Endodermal cell (in vitro differentiated cells): ENCODE measurements at regions not wholly inside any gene's neighbourhood (a gene's known extent, or its start where the extent isn't known, plus 50 kb on each side); places are given as distances from the start of the nearest gene placed in this dataset.

Experiments used
- DNase-seq: peaks from one replicate; pipeline ENCODE4 v3.0.0-alpha.2; 2017
- H3K27ac ChIP-seq: 2 replicates; pipeline ENCODE4 v1.5.1; 2013; ENCODE audit warnings: mild to moderate bottlenecking, low read depth, low read length, moderate library complexity
- H3K27me3 ChIP-seq: 2 replicates; pipeline ENCODE4 v1.6.1; 2013; ENCODE audit warnings: mild to moderate bottlenecking, low read length, moderate library complexity; ENCODE audit not compliant: insufficient read depth, control insufficient read depth, poor library complexity, severe bottlenecking
- H3K36me3 ChIP-seq: 2 replicates; pipeline ENCODE4 v1.7.0; 2013; ENCODE audit warnings: mild to moderate bottlenecking, low read length, moderate library complexity; ENCODE audit not compliant: control insufficient read depth, insufficient read depth
- H3K4me1 ChIP-seq: one replicate; pipeline ENCODE4 v1.7.0; 2013; ENCODE audit warnings: low read length; ENCODE audit not compliant: control insufficient read depth, insufficient read depth
- H3K4me3 ChIP-seq: 2 replicates; pipeline ENCODE4 v1.5.1; 2013; ENCODE audit warnings: mild to moderate bottlenecking, low read length, moderate library complexity
- H3K9ac ChIP-seq: 2 replicates; pipeline ENCODE4 v1.6.1; 2013; ENCODE audit warnings: mild to moderate bottlenecking, low read length, moderate library complexity; ENCODE audit not compliant: poor library complexity, severe bottlenecking; ENCODE audit errors: extremely low read depth
- H3K9me3 ChIP-seq: 2 replicates; pipeline ENCODE4 v1.6.1; 2013; ENCODE audit warnings: mild to moderate bottlenecking, low read length, moderate library complexity; ENCODE audit not compliant: control insufficient read depth
- H3K27ac Mint-ChIP-seq: 2 replicates; pipeline ENCODE4 v1.8.0; 2020; ENCODE audit warnings: mixed read lengths
- H3K27me3 Mint-ChIP-seq: 2 replicates; pipeline ENCODE4 v1.8.0; 2021; ENCODE audit warnings: mild to moderate bottlenecking, mixed read lengths; ENCODE audit not compliant: insufficient read depth
- H3K36me3 Mint-ChIP-seq: 2 replicates; pipeline ENCODE4 v1.8.0; 2020; ENCODE audit warnings: low read depth, mixed read lengths
- H3K4me1 Mint-ChIP-seq: 2 replicates; pipeline ENCODE4 v1.8.0; 2020; ENCODE audit warnings: mixed read lengths
- H3K4me3 Mint-ChIP-seq: 2 replicates; pipeline ENCODE4 v1.8.0; 2020; ENCODE audit warnings: mild to moderate bottlenecking, moderate library complexity, mixed read lengths
- H3K9me3 Mint-ChIP-seq: 2 replicates; pipeline ENCODE4 v1.8.0; 2020; ENCODE audit warnings: mild to moderate bottlenecking, mixed read lengths
- CTCF ChIP-seq: fragments of 200-600 bp; sonication (generic); conservative IDR thresholded peaks from 2 replicates; pipeline ENCODE4 v1.5.0; 2021; ENCODE audit warnings: antibody characterized with exemption, mild to moderate bottlenecking
- WGBS, 2 experiments: methylation state at CpG; one replicate each; pipeline versions ENCODE4 v1.1.5 to v1.1.7; 2013; ENCODE audit warnings: missing lambda C conversion rate in 2 of 2, mixed read lengths in 1 of 2; ENCODE audit not compliant: insufficient coverage in 1 of 2, insufficient read length in 1 of 2; 5-methylcytosine and 5-hydroxymethylcytosine counted together

GRCh38 chr18:71797554-71797953, 746.6 kb downstream of the CBLN2 start:
- no peak for TF ChIP-seq CTCF
- WGBS, 2 experiments, result 75 to 89% methylated on average over 2 to 7 of the region's 7 CpGs
- no peaks in the 10 kb centered on the region for H3K9me3 Mint-ChIP-seq

GRCh38 chr18:71784777-71785176, 759.4 kb downstream of the CBLN2 start:
- H3K36me3 ChIP-seq, result no peaks in the 10 kb centered on the region
- 87 to 89% methylated on average over 2 to 4 of the region's 4 CpGs for WGBS, 2 experiments
- no peaks in the 10 kb centered on the region for H3K9me3 Mint-ChIP-seq
- H3K36me3 Mint-ChIP-seq, result no peaks in the 10 kb centered on the region
- no peaks in the 10 kb centered on the region for H3K27me3 ChIP-seq
- H3K9me3 ChIP-seq, result peaks cover 59% of the 10 kb centered on the region
- no peak overlapping the region for H3K9ac ChIP-seq
- DNase-seq, result peak; percentile 58
- no peaks in the 10 kb centered on the region for H3K4me1 ChIP-seq
- H3K4me3 Mint-ChIP-seq, result no peak overlapping the region
- TF ChIP-seq CTCF, result peak; percentile 80
- no peaks in the 10 kb centered on the region for H3K4me1 Mint-ChIP-seq
- no peak overlapping the region for H3K27ac Mint-ChIP-seq
- no peak overlapping the region for H3K27ac ChIP-seq
- H3K4me3 ChIP-seq, result no peak overlapping the region
- no peaks in the 10 kb centered on the region for H3K27me3 Mint-ChIP-seq

More at GRCh38 chr18:71797554-71797953, 746.6 kb downstream of the CBLN2 start:
- no peaks in the 10 kb centered on the region for H3K27me3 ChIP-seq
- Mint-ChIP-seq H3K4me3 (no peak overlapping the region), H3K36me3 (no peaks in the 10 kb centered on the region), H3K27ac (no peak overlapping the region), H3K4me1 (peaks cover 2% of the 10 kb centered on the region), H3K27me3 (no peaks in the 10 kb centered on the region)
- DNase-seq, result no peak
- no peak overlapping the region for H3K27ac ChIP-seq
- H3K4me1 ChIP-seq, result no peaks in the 10 kb centered on the region
- H3K4me3 ChIP-seq, result no peak overlapping the region
- peaks cover 44% of the 10 kb centered on the region for H3K9me3 ChIP-seq
- H3K36me3 ChIP-seq, result no peaks in the 10 kb centered on the region
- H3K9ac ChIP-seq, result no peak overlapping the region

- H3K27ac Mint-ChIP-seq, result no peak overlapping the region
- no peak overlapping the region for H3K4me3 ChIP-seq
- DNase-seq, result no peak
- TF ChIP-seq CTCF, result no peak
- H3K9me3 Mint-ChIP-seq, result peaks cover 22% of the 10 kb centered on the region
- no peaks in the 10 kb centered on the region for H3K4me1 Mint-ChIP-seq
- H3K36me3 Mint-ChIP-seq, result no peaks in the 10 kb centered on the region
- WGBS, 2 experiments, result 63 to 76% methylated on average over 3 to 5 of the region's 5 CpGs
- H3K36me3 ChIP-seq, result no peaks in the 10 kb centered on the region
- no peaks in the 10 kb centered on the region for H3K27me3 ChIP-seq
- H3K4me1 ChIP-seq, result no peaks in the 10 kb centered on the region
- H3K9me3 ChIP-seq, result peaks cover 83% of the 10 kb centered on the region
- H3K9ac ChIP-seq, result no peak overlapping the region
- no peak overlapping the region for H3K4me3 Mint-ChIP-seq
- H3K27me3 Mint-ChIP-seq, result peaks cover 2% of the 10 kb centered on the region
- no peak overlapping the region for H3K27ac ChIP-seq
Measured at GRCh38 chr18:71760541-71760940, 783.6 kb downstream of the CBLN2 start.
